Adrenal gland (tissue), 9 donors: ENCODE measurements at regions not wholly inside any gene's neighbourhood (a gene's known extent, or its start where the extent isn't known, plus 50 kb on each side); places are given as distances from the start of the nearest gene placed in this dataset.
"Not testable (repeated sequence)": the region's sequence is repeated elsewhere in the genome, so short reads cannot be mapped to it uniquely, and the experiment has no call there.

Experiments
- DNase-seq, 7 donors: peaks; one replicate each; pipeline ENCODE4 v3.0.0-alpha.2; 2019 to 2020
- H3K27ac ChIP-seq, 5 donors: fragments of 200-600 bp; sonication (generic) in 4 of 5; 1 replicate in 3 of 5; 2 replicates in 2 of 5; pipeline versions ENCODE4 v1.5.1 to v1.8.0; 2016 to 2020; ENCODE audit warnings: mild to moderate bottlenecking in 1 of 5
- H3K27me3 ChIP-seq: fragments of 200-600 bp; 2 replicates; pipeline ENCODE4 v1.8.0; 2021
- H3K36me3 ChIP-seq, 2 donors: fragments of 200-600 bp; replicated peaks in 1 of 2; 1 replicate in 1 of 2; 2 replicates in 1 of 2; pipeline versions ENCODE4 v1.5.1 to v1.8.0; 2018 to 2022
- H3K4me1 ChIP-seq, 2 donors: fragments of 200-600 bp; replicated peaks in 1 of 2; 1 replicate in 1 of 2; 2 replicates in 1 of 2; pipeline versions ENCODE4 v1.5.1 to v1.8.0; 2018 to 2021
- H3K4me3 ChIP-seq, 4 donors: fragments of 200-600 bp; sonication (generic) in 3 of 4; one replicate each; pipeline ENCODE4 v1.5.1; 2016 to 2018
- H3K9me3 ChIP-seq, 3 donors: fragments of 200-600 bp; sonication (generic) in 1 of 3; replicated peaks in 1 of 3; 1 replicate in 2 of 3; 2 replicates in 1 of 3; pipeline versions ENCODE4 v1.5.1 to v1.8.0; 2016 to 2021
- CTCF ChIP-seq, 6 experiments: fragments of 450-650 bp in 4 of 6; fragments of 200-600 bp in 2 of 6; sonication (generic) in 1 of 6; IDR thresholded peaks; 1 replicate in 5 of 6; 2 replicates in 1 of 6; pipeline versions ENCODE4 v1.5.1 to v1.8.0; 2016 to 2021; ENCODE audit warnings: antibody characterized with exemption in 6 of 6, mild to moderate bottlenecking in 2 of 6, moderate library complexity in 1 of 6
- POLR2A ChIP-seq, 2 donors: fragments of 450-650 bp; IDR thresholded peaks; one replicate each; pipeline ENCODE4 v1.6.1; 2017; ENCODE audit warnings: antibody characterized with exemption in 2 of 2, mild to moderate bottlenecking in 2 of 2, moderate library complexity in 1 of 2
- WGBS, 4 donors: extraction: QIAGEN DNeasy Blood & Tissue Kit in 2 of 4; methylation state at CpG; one replicate each; pipeline versions ENCODE4 v1.1.5 to v1.1.7; 2013 to 2017; 5-methylcytosine and 5-hydroxymethylcytosine counted together
- intact Hi-C, 2 donors: fragments of 100-400 bp; cut with DNase I; formaldehyde crosslinking; loops; one replicate each; pipeline versions ENCODE4 v1.14.1 to v1.15.0; 2022 to 2023
- donor health status: healthy with polysubstance abuse.
- donor health status: Bipolar disorder and iron deficiency.
- donor health status: DM: yes; HTN: yes; CAD: no.
- donor health status: DM: no; HTN: no; CAD: no.
- donor health status: DM: no; HTN: no; CAD: no.

GRCh38 chr12:91695964-91696363, 449.7 kb downstream of the BTG1 start:
- Histone ChIP-seq H3K9me3 (no peaks in the 10 kb centered on the region), H3K27ac (no peak overlapping the region), H3K4me1 (no peaks in the 10 kb centered on the region), H3K27me3 (no peaks in the 10 kb centered on the region), H3K4me3 (no peak overlapping the region), H3K36me3 (no peaks in the 10 kb centered on the region)
- no peak for DNase-seq
- 68 to 87% (median 83%) methylated on average over 1 of the region's 1 CpG for WGBS, 4 donors
- intact Hi-C loops = no loop called here
- no peak for TF ChIP-seq POLR2A (IDR thresholded peaks at IDR 0.05)
- no peak for TF ChIP-seq CTCF (IDR thresholded peaks at IDR 0.05)

GRCh38 chr12:91695406-91695805, 450.2 kb downstream of the BTG1 start:
- H3K27me3 ChIP-seq, H3K9me3 ChIP-seq, H3K4me1 ChIP-seq, intact Hi-C loops, H3K4me3 ChIP-seq, H3K27ac ChIP-seq, H3K36me3 ChIP-seq, DNase-seq: not testable (repeated sequence)
- 91 to 94% (median 92%) methylated on average over 3 of the region's 3 CpGs for WGBS, 4 donors

GRCh38 chr12:91690531-91690930, 455.1 kb downstream of the BTG1 start:
- H3K36me3 ChIP-seq = no peaks in the 10 kb centered on the region
- no peaks in the 10 kb centered on the region for H3K4me1 ChIP-seq
- no peak overlapping the region for H3K4me3 ChIP-seq
- intact Hi-C loops = no loop called here
- no peak overlapping the region for H3K27ac ChIP-seq
- no peaks in the 10 kb centered on the region for H3K9me3 ChIP-seq
- WGBS, 4 donors = 94 to 97% (median 96%) methylated on average over 4 of the region's 4 CpGs; no CpG with 5 or more reads in 1 of the 4 donors
- no peaks in the 10 kb centered on the region for H3K27me3 ChIP-seq
- TF ChIP-seq POLR2A (IDR thresholded peaks at IDR 0.05) (no peak), CTCF (IDR thresholded peaks at IDR 0.05) (no peak)
- DNase-seq = no peak

- TF ChIP-seq POLR2A (IDR thresholded peaks at IDR 0.05) (no peak), CTCF (IDR thresholded peaks at IDR 0.05) (no peak)
- Histone ChIP-seq H3K36me3 (no peaks in the 10 kb centered on the region), H3K4me1 (no peaks in the 10 kb centered on the region), H3K27ac (no peak overlapping the region), H3K9me3 (no peaks in the 10 kb centered on the region), H3K27me3 (no peaks in the 10 kb centered on the region), H3K4me3 (no peak overlapping the region)
- intact Hi-C loops = no loop called here
- DNase-seq = no peak
- WGBS, 4 donors = 41 to 46% (median 42%) methylated on average over 3 of the region's 3 CpGs
Measured at GRCh38 chr12:91687052-91688017, 458.3 kb downstream of the BTG1 start.

- intact Hi-C loops = no loop called here
- Histone ChIP-seq H3K4me1 (no peaks in the 10 kb centered on the region), H3K9me3 (no peaks in the 10 kb centered on the region), H3K27ac (no peak overlapping the region), H3K27me3 (no peaks in the 10 kb centered on the region), H3K36me3 (no peaks in the 10 kb centered on the region), H3K4me3 (no peak overlapping the region)
- no peak for TF ChIP-seq POLR2A (IDR thresholded peaks at IDR 0.05)
- TF ChIP-seq CTCF (IDR thresholded peaks at IDR 0.05) = no peak
- WGBS, 4 donors = 63 to 87% (median 74%) methylated on average over 2 of the region's 2 CpGs
- no peak for DNase-seq
Measured at GRCh38 chr12:91685917-91686316, 459.7 kb downstream of the BTG1 start.
